GM23338 (cell line): ENCODE measurements at regions not wholly inside any gene's neighbourhood (a gene's known extent, or its start where the extent isn't known, plus 50 kb on each side); places are given as distances from the start of the nearest gene placed in this dataset.

Source experiments
- ATAC-seq: fragments of 200-7000 bp; cut with Tn5 transposase; 3 replicates; pipeline ENCODE4 v1.9.1; 2020
- DNase-seq: peaks from one replicate; pipeline ENCODE4 v3.0.0-alpha.2; 2015; ENCODE audit warnings: low spot score
- H2AFZ ChIP-seq: fragments of 200-600 bp; sonication (generic); 2 replicates; pipeline ENCODE4 v1.8.0; 2016; ENCODE audit warnings: antibody characterized with exemption, mild to moderate bottlenecking, moderate library complexity
- H3F3A ChIP-seq: fragments of 200-600 bp; sonication (generic); replicated peaks from 2 replicates; pipeline ENCODE4 v1.8.0; 2017; ENCODE audit warnings: antibody characterized with exemption, mixed run types, low read depth
- H3K27ac ChIP-seq: fragments of 200-600 bp; sonication (generic); 2 replicates; pipeline ENCODE4 v1.6.1; 2016; ENCODE audit warnings: low read depth
- H3K27me3 ChIP-seq: fragments of 200-600 bp; sonication (generic); 2 replicates; pipeline ENCODE4 v1.8.0; 2016; ENCODE audit warnings: mild to moderate bottlenecking, mixed run types, moderate library complexity; ENCODE audit not compliant: insufficient read depth
- H3K36me3 ChIP-seq: fragments of 200-600 bp; sonication (generic); 2 replicates; pipeline ENCODE4 v1.8.0; 2016; ENCODE audit warnings: mild to moderate bottlenecking; ENCODE audit not compliant: insufficient read depth
- H3K4me1 ChIP-seq: fragments of 200-600 bp; sonication (generic); 2 replicates; pipeline ENCODE4 v1.8.0; 2016; ENCODE audit warnings: mild to moderate bottlenecking, moderate library complexity; ENCODE audit not compliant: insufficient read depth
- H3K4me2 ChIP-seq: fragments of 200-600 bp; sonication (generic); 2 replicates; pipeline ENCODE4 v1.7.1; 2017; ENCODE audit warnings: mixed run types
- H3K4me3 ChIP-seq: fragments of 200-600 bp; sonication (generic); 2 replicates; pipeline ENCODE4 v1.6.1; 2016; ENCODE audit warnings: mixed run types
- H3K79me2 ChIP-seq: fragments of 200-600 bp; sonication (generic); replicated peaks from 2 replicates; pipeline ENCODE4 v1.8.0; 2017; ENCODE audit warnings: mild to moderate bottlenecking; ENCODE audit not compliant: insufficient read depth
- H3K9me2 ChIP-seq: fragments of 200-600 bp; sonication (generic); 2 replicates; pipeline ENCODE4 v1.8.0; 2017; ENCODE audit not compliant: insufficient read depth
- H4K20me1 ChIP-seq: fragments of 200-600 bp; sonication (generic); replicated peaks from 2 replicates; pipeline ENCODE4 v1.8.0; 2017; ENCODE audit warnings: mild to moderate bottlenecking; ENCODE audit not compliant: insufficient read depth
- H3K27ac Mint-ChIP-seq: 2 replicates; pipeline ENCODE4 v1.8.0; 2020; ENCODE audit warnings: inconsistent platforms, mild to moderate bottlenecking, moderate library complexity, mixed read lengths
- H3K27me3 Mint-ChIP-seq: 3 replicates; pipeline ENCODE4 v1.8.0; 2022; ENCODE audit warnings: low read depth, mild to moderate bottlenecking, moderate library complexity, mixed read lengths, inconsistent platforms; ENCODE audit not compliant: insufficient read depth, poor library complexity
- H3K36me3 Mint-ChIP-seq: 3 replicates; pipeline ENCODE4 v1.8.0; 2021; ENCODE audit warnings: low read depth, mild to moderate bottlenecking, inconsistent platforms, moderate library complexity, mixed read lengths
- H3K4me1 Mint-ChIP-seq: 3 replicates; pipeline ENCODE4 v1.8.0; 2020; ENCODE audit warnings: mild to moderate bottlenecking, inconsistent platforms, mixed read lengths
- H3K4me3 Mint-ChIP-seq: 3 replicates; pipeline ENCODE4 v1.8.0; 2021; ENCODE audit warnings: moderate library complexity, mild to moderate bottlenecking, inconsistent platforms, mixed read lengths
- H3K9me3 Mint-ChIP-seq: 3 replicates; pipeline ENCODE4 v1.8.0; 2020; ENCODE audit warnings: moderate library complexity, mild to moderate bottlenecking, inconsistent platforms, mixed read lengths
- CREB1 ChIP-seq: fragments of 250-450 bp; sonication (Bioruptor Pico); IDR thresholded peaks from 2 replicates; pipeline ENCODE4 v1.5.0; 2020; ENCODE audit warnings: low read depth, mild to moderate bottlenecking, moderate library complexity
- CTCF ChIP-seq, 2 experiments: fragments of 200-600 bp in 1 of 2; sonication (generic) in 1 of 2; conservative IDR thresholded peaks; 2 replicates each; pipeline versions ENCODE4 v1.5.1 to v1.6.1; 2016 to 2017; ENCODE audit warnings: antibody characterized with exemption in 2 of 2, low read depth in 2 of 2, mild to moderate bottlenecking in 2 of 2, moderate library complexity in 1 of 2
- EZH2 ChIP-seq: fragments of 200-600 bp; sonication (generic); IDR thresholded peaks from one replicate; pipeline ENCODE4 v1.8.0; 2017; ENCODE audit warnings: antibody characterized with exemption, mild to moderate bottlenecking, low read depth; ENCODE audit not compliant: unreplicated experiment
- JUNB ChIP-seq: IDR thresholded peaks from one replicate; pipeline ENCODE4 v1.6.1; 2016; ENCODE audit warnings: antibody characterized with exemption; ENCODE audit not compliant: unreplicated experiment
- NANOG ChIP-seq: IDR thresholded peaks from 2 replicates; pipeline ENCODE4 v1.6.1; 2016; ENCODE audit warnings: antibody characterized with exemption, borderline replicate concordance
- POLR2AphosphoS5 ChIP-seq: IDR thresholded peaks from 2 replicates; pipeline ENCODE4 v1.6.1; 2016; ENCODE audit warnings: antibody characterized with exemption, low read depth
- REST ChIP-seq: IDR thresholded peaks from one replicate; pipeline ENCODE4 v1.6.1; 2018; ENCODE audit warnings: antibody characterized with exemption; ENCODE audit not compliant: unreplicated experiment

DNA sequence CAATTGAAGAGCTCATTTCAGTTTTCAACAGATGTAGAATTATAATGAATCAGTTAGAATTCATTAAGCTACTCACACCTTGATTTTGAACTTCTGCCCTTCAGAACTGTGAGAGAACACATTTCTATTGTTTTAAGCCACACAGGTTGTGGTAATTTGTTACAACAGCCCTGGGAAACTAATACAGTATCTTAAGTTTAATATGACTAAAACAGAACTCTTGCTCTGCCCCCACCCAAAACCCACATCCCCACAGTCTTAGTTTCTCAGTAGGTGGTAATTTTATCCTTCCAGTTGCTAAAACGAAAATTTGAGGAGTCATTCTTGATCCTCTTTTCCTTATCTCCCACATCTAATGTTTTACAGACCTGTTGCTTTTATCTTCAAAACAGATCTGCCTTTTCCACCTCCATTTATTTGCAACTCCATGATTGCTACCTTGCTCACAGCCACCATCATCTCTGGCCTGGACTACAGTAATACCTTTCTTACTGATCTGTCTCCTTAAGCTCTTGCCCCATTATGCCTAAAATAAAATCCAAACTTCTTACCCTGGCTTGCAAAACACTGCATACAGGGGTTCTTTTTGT lies 72.8 kb upstream of the NXPH1 start (continued):
- no peak for TF ChIP-seq CTCF (conservative IDR thresholded peaks at IDR 0.05; ENCODE audit: low read depth in 2 of 2)
- TF ChIP-seq EZH2 = no peak
- TF ChIP-seq POLR2AphosphoS5 = no peak
- no peak for TF ChIP-seq JUNB
- TF ChIP-seq CREB1 = no peak
- TF ChIP-seq REST = no peak

- Histone ChIP-seq H3K27me3 (no peaks in the 10 kb centered on the region), H3K79me2 (no peaks in the 10 kb centered on the region), H3K4me3 (peak overlapping the region; percentile 16), H3F3A (no peaks in the 10 kb centered on the region; the same call in 1 of the 2 replicates), H2AFZ (no peak overlapping the region), H3K36me3 (no peaks in the 10 kb centered on the region), H4K20me1 (no peaks in the 10 kb centered on the region), H3K27ac (peak overlapping the region; percentile 95), H3K4me2 (peak overlapping the region; percentile 36), H3K4me1 (peaks cover 49% of the 10 kb centered on the region), H3K9me2 (no peaks in the 10 kb centered on the region)
- TF ChIP-seq NANOG (peak; percentile 74), CTCF (conservative IDR thresholded peaks at IDR 0.05; ENCODE audit: low read depth in 2 of 2) (no peak)
- ATAC-seq (peak; percentile 90), DNase-seq (peak; percentile 84)
- peak overlapping the region; percentile 99 for H3K27ac Mint-ChIP-seq
- H3K4me3 Mint-ChIP-seq = peak overlapping the region; percentile 48; the same call in 2 of the 3 replicates
- no peaks in the 10 kb centered on the region for H3K27me3 Mint-ChIP-seq
- H3K9me3 Mint-ChIP-seq = peaks cover 21% of the 10 kb centered on the region
- H3K4me1 Mint-ChIP-seq = peaks cover 48% of the 10 kb centered on the region
- peaks cover 21% of the 10 kb centered on the region; the same call in 2 of the 3 replicates for H3K36me3 Mint-ChIP-seq
Measured at GRCh38 chr7:8362723-8363369, 70.6 kb upstream of the NXPH1 start.
